ENCODE measurements at regions not wholly inside any gene's neighbourhood (a gene's known extent, or its start where the extent isn't known, plus 50 kb on each side); places are given as distances from the start of the nearest gene placed in this dataset.

DNA sequence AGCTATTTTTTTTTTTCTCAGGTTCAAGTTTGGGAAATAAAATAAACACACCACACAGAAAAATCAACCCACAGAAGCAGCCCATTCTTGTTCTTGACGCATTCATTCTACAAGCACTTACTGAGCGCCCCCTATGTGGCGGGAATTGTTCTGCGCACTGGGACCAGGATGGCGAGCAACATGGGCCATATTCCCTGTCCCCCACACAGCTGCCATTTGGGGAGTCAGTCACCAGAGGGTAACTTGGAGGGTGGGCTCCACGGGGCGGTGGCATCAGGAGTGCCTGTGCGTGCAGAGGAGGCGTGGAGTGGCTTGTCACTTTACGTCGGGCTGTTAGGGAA lies 185.0 kb upstream of the PDE10A start:
- Histone ChIP-seq H3K4me3 (no peak overlapping the region), H3K4me2 (no peak overlapping the region), H3K27me3 (peaks cover 34 to 53% (median 47%) of the 10 kb centered on the region in 11 experiments), H3K4me1 (peaks cover 0 to 25% (median 11%) of the 10 kb centered on the region in 10 experiments; a peak in 11 of 20 replicates), H3K27ac (no peak overlapping the region), H3K9ac (no peak overlapping the region), H4K20me1 (no peaks in the 10 kb centered on the region; a peak in 1 of 22 replicates), H3K9me3 (replicated peaks in 1 of 11) (no peaks in the 10 kb centered on the region), H3K36me3 (no peaks in the 10 kb centered on the region)
- no peak for TF ChIP-seq Cebpa-rat (IDR thresholded peaks at IDR 0.05)

DNA sequence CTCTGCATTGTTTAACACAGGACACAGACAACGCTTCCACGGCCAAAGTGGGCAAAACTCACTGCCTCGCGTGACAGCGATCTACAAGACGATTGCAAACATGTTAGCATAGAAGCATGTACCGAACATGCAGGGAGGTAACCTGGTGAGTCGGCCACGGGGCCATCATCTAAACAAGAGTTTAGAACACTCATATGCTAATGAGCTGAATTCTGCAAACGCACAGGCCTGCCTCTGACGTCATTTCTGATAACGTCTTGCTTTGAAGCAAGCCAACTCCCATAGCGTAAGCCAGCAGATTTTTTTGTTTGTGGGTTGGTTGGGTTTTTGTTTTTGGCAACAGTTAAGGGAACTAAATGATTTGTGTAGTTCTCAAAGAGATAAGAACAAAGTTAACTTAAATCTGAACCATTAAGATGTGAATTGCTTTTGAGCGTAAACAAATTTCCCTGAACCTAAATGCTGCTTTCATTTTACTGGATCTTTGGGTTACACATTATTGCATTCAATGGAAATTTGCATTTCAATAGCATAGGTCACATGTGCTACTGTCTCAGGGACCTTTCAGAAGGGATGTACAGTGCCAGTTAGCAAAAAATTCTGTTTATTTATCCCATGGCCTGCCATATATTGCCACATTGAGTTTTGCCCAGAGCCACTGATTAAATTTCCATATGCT lies 184.5 kb upstream of the PDE10A start:
- Histone ChIP-seq H3K36me3 (no peaks in the 10 kb centered on the region), H3K27me3 (peaks cover 34 to 53% (median 47%) of the 10 kb centered on the region in 11 experiments), H3K4me1 (peaks cover 0 to 25% (median 11%) of the 10 kb centered on the region in 10 experiments; a peak in 11 of 20 replicates), H3K4me3 (no peak overlapping the region), H4K20me1 (no peaks in the 10 kb centered on the region; a peak in 1 of 22 replicates), H3K9me3 (replicated peaks in 1 of 11) (no peaks in the 10 kb centered on the region), H3K9ac (no peak overlapping the region), H3K4me2 (no peak overlapping the region), H3K27ac (no peak overlapping the region)
- TF ChIP-seq Cebpa-rat (IDR thresholded peaks at IDR 0.05), result no peak

DNA sequence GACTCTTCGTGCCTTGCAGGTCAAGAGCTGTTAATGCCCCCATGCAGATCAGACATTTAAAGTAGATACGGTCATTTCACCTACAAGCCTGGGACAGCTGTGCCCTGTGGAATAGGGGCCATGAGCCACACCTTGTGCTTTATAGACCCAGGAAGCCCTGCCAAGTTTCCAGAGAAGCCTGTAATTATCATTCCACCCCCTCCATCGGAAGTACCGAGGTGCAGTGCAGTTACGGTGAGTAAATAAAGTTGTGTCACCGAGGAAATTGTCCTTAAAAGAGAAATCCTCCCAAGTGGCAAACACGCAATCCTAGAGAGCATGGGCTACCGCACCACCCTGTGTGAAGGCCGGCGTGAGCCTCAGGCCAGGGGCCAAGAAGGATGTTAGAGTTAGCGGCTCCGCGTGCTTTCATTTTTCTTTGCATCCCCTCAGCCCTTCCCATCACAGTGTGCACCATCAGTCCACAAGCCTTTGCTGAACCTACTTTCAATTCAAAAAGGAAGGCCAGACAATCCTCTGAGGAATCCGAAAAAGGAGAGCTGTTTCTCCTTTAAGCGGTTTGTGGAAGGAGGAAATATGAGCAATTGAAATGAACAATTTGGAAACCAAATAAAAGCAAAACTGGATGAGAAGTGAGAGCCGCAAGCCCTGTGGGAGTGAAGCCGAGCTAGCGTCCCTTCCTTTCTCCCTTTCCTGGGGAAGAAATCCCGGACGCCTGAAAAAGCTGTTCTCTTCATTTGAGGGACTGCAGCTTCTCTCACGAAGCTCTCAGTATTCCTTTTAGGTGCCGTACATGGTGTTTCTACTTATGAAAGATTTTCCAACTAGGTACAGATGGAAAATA lies 183.3 kb upstream of the PDE10A start:
- no peak for TF ChIP-seq Cebpa-rat (IDR thresholded peaks at IDR 0.05)
- Histone ChIP-seq H3K4me1 (peaks cover 0 to 25% (median 11%) of the 10 kb centered on the region in 10 experiments; a peak in 11 of 20 replicates), H4K20me1 (no peaks in the 10 kb centered on the region; a peak in 1 of 22 replicates), H3K27me3 (peaks cover 34 to 53% (median 47%) of the 10 kb centered on the region in 11 experiments), H3K36me3 (no peaks in the 10 kb centered on the region), H3K4me3 (0 out of 20 replicates have a peak overlapping the region, but pooled peaks of 1 of the 10 experiments have one; percentile 11), H3K27ac (no peak overlapping the region), H3K9ac (no peak overlapping the region), H3K9me3 (replicated peaks in 1 of 11) (no peaks in the 10 kb centered on the region), H3K4me2 (peak overlapping the region; percentile 2 to 66 (median 26); a peak in 17 of 22 replicates)

DNA sequence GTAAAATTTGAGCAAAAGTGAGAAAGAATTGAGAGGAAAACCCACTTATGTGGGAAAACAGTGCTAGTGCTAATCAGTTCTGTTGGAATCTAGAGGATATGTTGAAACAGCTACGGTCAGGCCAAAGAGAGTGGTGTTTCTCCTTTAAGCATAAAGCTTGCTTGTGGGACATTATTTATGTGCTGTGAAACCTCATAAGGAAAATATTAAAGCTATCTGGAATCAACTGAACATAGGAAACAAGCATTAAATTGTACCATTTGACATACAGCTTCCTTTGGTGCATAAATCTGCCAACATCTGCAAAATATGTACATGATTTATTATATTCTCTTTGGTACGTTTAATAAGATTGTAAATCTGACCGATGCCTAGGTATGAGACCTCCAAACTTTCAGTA lies 182.5 kb upstream of the PDE10A start:
- Histone ChIP-seq H3K27me3 (peaks cover 34 to 53% (median 47%) of the 10 kb centered on the region in 11 experiments), H4K20me1 (no peaks in the 10 kb centered on the region; a peak in 1 of 22 replicates), H3K4me3 (no peak overlapping the region), H3K9ac (no peak overlapping the region), H3K4me2 (no peak overlapping the region), H3K4me1 (peaks cover 0 to 25% (median 11%) of the 10 kb centered on the region in 10 experiments; a peak in 11 of 20 replicates), H3K27ac (no peak overlapping the region), H3K9me3 (replicated peaks in 1 of 11) (no peaks in the 10 kb centered on the region), H3K36me3 (no peaks in the 10 kb centered on the region)
- TF ChIP-seq Cebpa-rat (IDR thresholded peaks at IDR 0.05), result no peak

DNA sequence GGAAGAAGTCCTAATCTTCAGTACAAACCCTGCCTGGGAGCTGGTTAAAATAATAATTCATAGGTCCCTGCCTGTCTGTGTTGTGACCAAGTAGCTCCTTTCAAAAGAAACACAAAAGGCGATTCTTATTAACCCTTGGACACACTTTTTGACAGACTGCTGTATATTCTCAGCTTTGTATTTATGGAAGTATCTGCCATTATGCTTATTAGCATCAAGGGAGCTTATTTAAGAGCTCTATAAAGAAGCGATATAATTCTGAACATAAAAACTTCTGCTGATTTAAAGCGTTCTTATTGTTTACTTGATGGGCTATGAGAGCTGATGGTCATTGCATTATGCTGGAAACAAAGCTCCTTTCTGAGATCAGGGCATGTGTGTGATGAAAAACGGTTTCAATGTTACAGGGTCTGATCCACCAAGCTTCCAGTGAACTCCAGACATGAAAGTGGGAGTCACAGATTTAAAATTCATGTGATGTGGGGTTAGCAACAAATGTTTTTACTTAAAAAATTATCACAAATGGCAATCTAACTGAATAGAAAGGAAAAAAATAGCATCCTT lies 181.8 kb upstream of the PDE10A start:
- peaks cover 34 to 53% (median 46%) of the 10 kb centered on the region in 11 experiments for H3K27me3 ChIP-seq
- H3K9me3 ChIP-seq (replicated peaks in 1 of 11), result no peaks in the 10 kb centered on the region
- peaks cover 0 to 21% (median 11%) of the 10 kb centered on the region in 10 experiments; a peak in 11 of 20 replicates for H3K4me1 ChIP-seq
- no peak overlapping the region for H3K4me2 ChIP-seq
- no peaks in the 10 kb centered on the region; a peak in 1 of 22 replicates for H4K20me1 ChIP-seq
- H3K4me3 ChIP-seq, result no peak overlapping the region
- H3K27ac ChIP-seq, result no peak overlapping the region
- TF ChIP-seq Cebpa-rat (IDR thresholded peaks at IDR 0.05), result no peak
- H3K36me3 ChIP-seq, result no peaks in the 10 kb centered on the region
- no peak overlapping the region for H3K9ac ChIP-seq

DNA sequence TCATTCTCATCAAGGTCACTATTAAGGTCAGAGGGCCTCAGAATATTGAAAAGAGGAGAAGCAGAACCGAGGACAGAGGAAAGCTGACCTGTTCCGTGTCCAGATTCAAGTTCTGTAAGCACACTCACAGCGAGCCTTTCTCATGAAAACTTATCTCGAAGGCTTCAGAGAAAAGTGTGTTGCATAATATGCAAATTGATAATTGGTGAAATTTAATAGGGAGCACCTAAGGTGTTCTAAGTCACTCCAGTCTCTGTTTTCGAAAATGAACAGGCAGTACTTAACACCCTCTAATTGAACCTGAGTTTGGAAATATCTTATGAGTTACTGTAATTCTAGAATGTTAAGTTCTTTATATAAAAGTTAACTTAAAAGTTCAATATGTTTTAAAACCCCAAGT lies 181.2 kb upstream of the PDE10A start:
- Histone ChIP-seq H3K4me3 (no peak overlapping the region), H4K20me1 (no peaks in the 10 kb centered on the region; a peak in 1 of 22 replicates), H3K27ac (no peak overlapping the region), H3K4me2 (no peak overlapping the region), H3K27me3 (peaks cover 34 to 53% (median 43%) of the 10 kb centered on the region in 11 experiments), H3K36me3 (no peaks in the 10 kb centered on the region), H3K9ac (no peak overlapping the region), H3K9me3 (replicated peaks in 1 of 11) (no peaks in the 10 kb centered on the region), H3K4me1 (peaks cover 0 to 14% (median 11%) of the 10 kb centered on the region in 10 experiments; a peak in 11 of 20 replicates)
- no peak for TF ChIP-seq Cebpa-rat (IDR thresholded peaks at IDR 0.05)

DNA sequence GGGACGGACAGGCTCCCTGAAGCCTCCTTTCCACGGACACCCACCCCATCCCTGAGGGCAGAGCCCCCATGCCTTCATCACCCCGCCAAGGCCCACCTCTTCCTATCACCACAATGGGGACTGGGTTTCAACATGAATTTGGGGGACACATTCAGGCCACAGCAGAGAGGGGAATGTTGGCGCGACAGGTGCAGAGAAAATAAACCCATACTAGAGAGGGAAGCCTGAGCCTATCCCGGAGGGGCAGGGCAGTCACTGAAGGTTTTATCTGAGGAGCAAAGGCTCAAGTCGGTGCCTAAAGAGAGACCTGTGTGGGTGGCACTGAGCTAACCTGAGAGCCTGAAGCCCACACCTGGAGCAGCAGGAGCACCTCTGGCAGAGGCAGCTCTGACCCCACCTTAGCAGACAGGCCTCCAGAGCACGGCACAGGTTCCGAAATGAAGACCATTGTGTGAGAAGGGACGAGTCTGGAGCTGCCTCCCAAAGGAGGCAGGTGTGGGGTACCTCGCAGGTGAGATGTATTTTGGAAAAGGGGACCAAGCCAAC lies 180.6 kb upstream of the PDE10A start:
- H3K4me2 ChIP-seq, result no peak overlapping the region
- peaks cover 34 to 52% (median 42%) of the 10 kb centered on the region in 11 experiments for H3K27me3 ChIP-seq
- peaks cover 0 to 14% (median 11%) of the 10 kb centered on the region in 10 experiments; a peak in 11 of 20 replicates for H3K4me1 ChIP-seq

DNA sequence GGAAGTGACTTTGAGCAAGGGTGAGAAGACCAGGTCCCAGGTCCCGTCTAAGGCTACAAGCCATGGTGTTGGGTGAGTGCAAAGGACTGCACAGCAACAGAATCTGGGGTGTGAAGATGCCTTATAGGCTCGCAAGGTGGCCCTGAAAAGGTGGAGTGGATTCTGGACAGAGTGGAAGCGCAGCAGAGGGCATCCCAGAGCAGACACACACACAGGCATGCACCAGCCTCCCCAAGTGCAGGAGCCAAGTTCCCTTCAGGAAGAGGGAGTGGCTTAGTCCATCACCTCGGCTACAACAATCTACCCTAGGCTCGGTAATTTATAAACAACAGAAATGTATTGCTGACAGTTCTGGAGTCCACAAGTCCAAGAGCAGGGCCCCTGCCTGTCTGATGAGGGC lies 180.1 kb upstream of the PDE10A start:
- H3K27me3 ChIP-seq, result peaks cover 34 to 47% (median 37%) of the 10 kb centered on the region in 11 experiments

More for the DNA sequence above, 180.6 kb upstream of the PDE10A start:
- no peak overlapping the region for H3K9ac ChIP-seq
- no peaks in the 10 kb centered on the region; a peak in 1 of 22 replicates for H4K20me1 ChIP-seq
- H3K9me3 ChIP-seq (replicated peaks in 1 of 11), result no peaks in the 10 kb centered on the region
- no peak for TF ChIP-seq Cebpa-rat (IDR thresholded peaks at IDR 0.05)
- no peak overlapping the region for H3K4me3 ChIP-seq
- H3K27ac ChIP-seq, result no peak overlapping the region
- no peaks in the 10 kb centered on the region for H3K36me3 ChIP-seq

More for the DNA sequence above, 180.1 kb upstream of the PDE10A start:
- TF ChIP-seq Cebpa-rat (IDR thresholded peaks at IDR 0.05), result no peak
- no peaks in the 10 kb centered on the region for H4K20me1 ChIP-seq
- H3K4me3 ChIP-seq, result no peak overlapping the region
- no peaks in the 10 kb centered on the region for H3K36me3 ChIP-seq
- no peak overlapping the region for H3K9ac ChIP-seq
- H3K4me1 ChIP-seq, result peaks cover 0 to 14% (median 11%) of the 10 kb centered on the region in 10 experiments; a peak in 11 of 20 replicates
- H3K9me3 ChIP-seq (replicated peaks in 1 of 11), result no peaks in the 10 kb centered on the region
- no peak overlapping the region for H3K4me2 ChIP-seq
- no peak overlapping the region for H3K27ac ChIP-seq

All from BLaER1 treated with 17β-estradiol and CSF1 and Interleukin-3, amounts not matched to agents 10 nM and 100 nM (cell line).